Fibroblast of skin of back (primary cell): ENCODE measurements at regions not wholly inside any gene's neighbourhood (a gene's known extent, or its start where the extent isn't known, plus 50 kb on each side); places are given as distances from the start of the nearest gene placed in this dataset.

ENCODE experiments used
- DNase-seq: peaks from one replicate; pipeline ENCODE4 v3.0.0-alpha.2; 2013

DNA sequence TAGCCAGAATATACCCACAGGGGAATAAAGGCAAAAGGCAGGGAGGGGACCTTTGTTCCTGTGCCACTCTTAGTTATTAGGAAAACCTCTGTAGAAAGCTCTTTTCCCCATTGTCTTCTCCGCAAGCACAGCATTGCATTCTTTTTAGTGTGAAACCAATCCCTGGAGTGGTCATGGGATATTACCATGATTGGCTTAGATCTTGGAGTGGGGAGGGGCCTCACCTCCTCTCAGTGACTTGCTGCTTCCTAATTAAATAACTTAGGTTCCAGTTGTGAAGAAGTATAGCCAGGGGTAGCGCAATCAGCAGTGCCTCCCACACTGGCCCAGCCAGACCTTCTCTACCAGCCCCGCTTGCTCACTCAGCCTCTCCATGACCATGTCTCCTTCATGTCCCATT is 49.9 kb upstream of the AFF3 start:
- DNase-seq: no peak
